Vagina (tissue), 2 donors: ENCODE measurements at regions not wholly inside any gene's neighbourhood (a gene's known extent, or its start where the extent isn't known, plus 50 kb on each side); places are given as distances from the start of the nearest gene placed in this dataset.

ENCODE experiments used
- POLR2A ChIP-seq, 2 donors: fragments of 450-650 bp; IDR thresholded peaks; one replicate each; pipeline ENCODE4 v1.6.1; 2017; ENCODE audit warnings: antibody characterized with exemption in 2 of 2, mild to moderate bottlenecking in 2 of 2, moderate library complexity in 2 of 2
- POLR2AphosphoS5 ChIP-seq, 2 donors: sonication (generic); formaldehyde crosslinking; IDR thresholded peaks; one replicate each; pipeline ENCODE4 v1.9.0; 2017; ENCODE audit warnings: antibody characterized with exemption in 2 of 2, mild to moderate bottlenecking in 2 of 2, low read depth in 1 of 2; ENCODE audit not compliant: insufficient read depth in 1 of 2
- TF ChIP-seq, protein P1 (sequence below), 3 experiments: fragments of 450-650 bp in 2 of 3; fragments of 200-600 bp in 1 of 3; sonication (generic) in 1 of 3; IDR thresholded peaks; one replicate each; pipeline ENCODE4 v1.5.1; 2017 to 2019; ENCODE audit warnings: antibody characterized with exemption in 3 of 3, mild to moderate bottlenecking in 2 of 3, moderate library complexity in 2 of 3

DNA sequence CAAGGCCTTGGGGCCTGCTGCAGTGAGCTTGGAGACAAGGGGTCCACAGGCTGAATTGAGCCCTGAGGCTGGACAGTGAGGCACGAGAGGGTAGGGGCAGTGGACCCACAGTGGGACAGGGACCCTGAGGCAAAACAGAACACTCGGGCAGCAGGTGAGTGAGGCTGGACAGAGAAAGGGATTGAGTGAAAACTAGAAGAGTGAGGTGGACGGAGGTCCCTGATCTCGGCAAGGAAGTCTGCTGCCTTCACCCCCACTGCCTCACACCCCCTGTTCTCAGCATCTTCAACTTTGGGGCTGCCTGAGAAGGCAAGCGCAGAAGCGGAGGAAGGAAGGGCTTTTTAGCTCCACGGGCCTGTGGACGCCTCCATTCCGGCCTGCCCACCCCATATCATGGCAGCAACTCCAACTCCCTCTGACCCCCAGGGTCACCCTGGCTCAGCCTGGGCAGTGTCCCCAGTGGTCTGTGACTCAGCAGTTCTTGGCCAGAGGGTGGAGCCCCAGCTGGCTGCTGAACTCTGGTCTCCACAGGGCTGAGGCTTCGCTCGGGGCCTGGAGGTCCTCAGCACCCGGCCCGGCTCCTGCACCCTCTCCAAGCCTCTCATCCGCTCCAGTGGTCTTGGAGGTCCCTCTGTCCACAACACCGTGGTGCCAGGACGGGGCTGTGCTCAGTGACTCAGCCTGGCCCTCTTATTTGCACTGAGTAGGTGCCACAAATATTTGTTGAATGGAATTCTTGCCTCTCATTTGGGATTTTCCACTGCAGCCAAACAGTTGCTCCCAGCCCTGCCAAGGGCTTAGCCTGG lies 60.0 kb upstream of the EPS8L3 start:
- TF ChIP-seq POLR2A (IDR thresholded peaks at IDR 0.05) = no peak
- TF ChIP-seq, protein P1, sequence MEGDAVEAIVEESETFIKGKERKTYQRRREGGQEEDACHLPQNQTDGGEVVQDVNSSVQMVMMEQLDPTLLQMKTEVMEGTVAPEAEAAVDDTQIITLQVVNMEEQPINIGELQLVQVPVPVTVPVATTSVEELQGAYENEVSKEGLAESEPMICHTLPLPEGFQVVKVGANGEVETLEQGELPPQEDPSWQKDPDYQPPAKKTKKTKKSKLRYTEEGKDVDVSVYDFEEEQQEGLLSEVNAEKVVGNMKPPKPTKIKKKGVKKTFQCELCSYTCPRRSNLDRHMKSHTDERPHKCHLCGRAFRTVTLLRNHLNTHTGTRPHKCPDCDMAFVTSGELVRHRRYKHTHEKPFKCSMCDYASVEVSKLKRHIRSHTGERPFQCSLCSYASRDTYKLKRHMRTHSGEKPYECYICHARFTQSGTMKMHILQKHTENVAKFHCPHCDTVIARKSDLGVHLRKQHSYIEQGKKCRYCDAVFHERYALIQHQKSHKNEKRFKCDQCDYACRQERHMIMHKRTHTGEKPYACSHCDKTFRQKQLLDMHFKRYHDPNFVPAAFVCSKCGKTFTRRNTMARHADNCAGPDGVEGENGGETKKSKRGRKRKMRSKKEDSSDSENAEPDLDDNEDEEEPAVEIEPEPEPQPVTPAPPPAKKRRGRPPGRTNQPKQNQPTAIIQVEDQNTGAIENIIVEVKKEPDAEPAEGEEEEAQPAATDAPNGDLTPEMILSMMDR (IDR thresholded peaks at IDR 0.05) = no peak
- TF ChIP-seq POLR2AphosphoS5 (IDR thresholded peaks at IDR 0.05; ENCODE audit: insufficient read depth in 1 of 2, low read depth in 1 of 2) = peak in 1 of 2 donors; percentile 54
